ES-I3 (cell line): ENCODE measurements at regions not wholly inside any gene's neighbourhood (a gene's known extent, or its start where the extent isn't known, plus 50 kb on each side); places are given as distances from the start of the nearest gene placed in this dataset.

ENCODE experiments used
- H3K36me3 ChIP-seq: 2 replicates; pipeline ENCODE4 v1.6.1; 2013; ENCODE audit warnings: mild to moderate bottlenecking, low read length, control low read depth, moderate library complexity; ENCODE audit not compliant: insufficient read depth
- H3K4me1 ChIP-seq: 2 replicates; pipeline ENCODE4 v1.6.1; 2013; ENCODE audit warnings: mild to moderate bottlenecking, control low read depth, low read length; ENCODE audit not compliant: insufficient read depth
- H3K9ac ChIP-seq: 2 replicates; pipeline ENCODE4 v1.6.1; 2013; ENCODE audit warnings: low read depth, mild to moderate bottlenecking, low read length, moderate library complexity
- H3K9me3 ChIP-seq: 2 replicates; pipeline ENCODE4 v1.6.1; 2013; ENCODE audit warnings: mild to moderate bottlenecking, low read length, moderate library complexity; ENCODE audit not compliant: control insufficient read depth, insufficient read depth

DNA sequence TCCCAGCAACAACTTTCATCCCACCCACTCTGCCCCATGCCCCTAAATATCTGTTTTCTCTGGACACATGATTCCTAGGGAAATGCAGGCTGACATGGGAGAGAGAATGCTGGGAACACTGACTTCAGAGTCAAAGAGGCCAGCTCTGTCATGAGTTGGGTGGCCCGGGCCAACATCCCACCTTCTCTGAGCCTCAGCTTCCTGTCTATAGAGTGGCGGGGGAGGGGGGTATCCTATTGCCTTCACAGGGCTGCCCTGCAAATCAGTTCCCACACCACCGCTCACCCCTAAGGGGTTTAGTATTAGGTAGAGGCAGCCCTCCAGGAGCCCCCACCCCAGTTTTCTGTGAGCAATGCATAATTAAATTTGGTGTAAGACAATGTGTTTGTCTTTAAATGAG is 175.0 kb upstream of the NCAM1 start:
- Histone ChIP-seq H3K9ac (no peak overlapping the region), H3K36me3 (no peaks in the 10 kb centered on the region), H3K9me3 (no peaks in the 10 kb centered on the region), H3K4me1 (no peaks in the 10 kb centered on the region)

DNA sequence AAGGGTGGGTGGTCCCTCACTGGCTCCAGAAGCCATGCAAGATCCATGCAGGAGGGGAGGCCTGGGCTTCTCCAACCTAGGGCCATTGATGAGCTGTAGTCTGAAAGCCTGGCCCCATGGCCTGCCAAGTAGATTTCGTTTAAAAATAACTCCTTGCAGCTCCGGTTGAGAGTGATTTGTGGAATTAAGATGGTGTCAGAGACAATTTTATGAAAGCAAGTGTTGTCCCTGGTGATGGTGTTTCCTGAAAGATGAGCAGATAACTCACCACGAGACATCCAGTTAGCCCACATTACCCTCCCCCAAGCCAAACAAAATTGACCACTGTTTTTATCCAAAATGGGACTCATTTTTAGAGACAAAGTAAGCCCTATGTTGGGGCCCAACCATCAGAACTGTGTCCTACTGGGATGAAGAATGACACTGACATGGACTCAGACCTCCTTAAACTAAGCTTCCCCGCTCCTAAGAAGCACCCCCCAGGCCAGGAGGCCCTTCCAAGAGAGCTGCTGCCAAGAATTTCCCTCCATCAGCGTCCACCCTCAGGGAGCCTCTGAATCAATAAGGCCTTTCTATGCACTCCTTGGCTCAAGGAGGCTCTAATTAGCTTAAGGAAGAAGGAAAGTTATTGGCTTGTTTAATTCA is 174.2 kb upstream of the NCAM1 start:
- Histone ChIP-seq H3K9ac (no peak overlapping the region), H3K36me3 (no peaks in the 10 kb centered on the region), H3K4me1 (no peaks in the 10 kb centered on the region), H3K9me3 (no peaks in the 10 kb centered on the region)

DNA sequence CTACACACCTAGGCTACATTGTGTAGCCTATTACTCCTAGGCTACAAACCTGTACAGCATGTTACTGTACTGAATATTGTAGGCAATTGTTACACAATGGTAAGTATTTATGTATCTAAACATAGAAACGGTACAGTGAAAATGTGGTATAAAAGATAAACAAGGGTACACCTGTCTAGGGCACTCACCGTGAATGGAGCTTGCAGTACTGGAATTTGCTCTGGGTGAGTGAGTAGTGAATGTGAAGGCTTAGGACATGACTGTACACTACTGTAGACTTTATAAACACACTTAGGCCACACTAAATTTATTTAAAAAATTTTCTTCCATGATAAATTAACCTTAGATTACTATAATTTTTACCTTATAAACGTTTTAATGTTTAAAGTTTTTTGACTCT is 171.7 kb upstream of the NCAM1 start:
- Histone ChIP-seq H3K9ac (no peak overlapping the region), H3K9me3 (no peaks in the 10 kb centered on the region), H3K4me1 (no peaks in the 10 kb centered on the region), H3K36me3 (no peaks in the 10 kb centered on the region)

GRCh38 chr11:112790286-112790685 is 170.9 kb upstream of the NCAM1 start:
- Histone ChIP-seq H3K9ac (no peak overlapping the region), H3K4me1 (no peaks in the 10 kb centered on the region), H3K36me3 (no peaks in the 10 kb centered on the region), H3K9me3 (no peaks in the 10 kb centered on the region)

DNA sequence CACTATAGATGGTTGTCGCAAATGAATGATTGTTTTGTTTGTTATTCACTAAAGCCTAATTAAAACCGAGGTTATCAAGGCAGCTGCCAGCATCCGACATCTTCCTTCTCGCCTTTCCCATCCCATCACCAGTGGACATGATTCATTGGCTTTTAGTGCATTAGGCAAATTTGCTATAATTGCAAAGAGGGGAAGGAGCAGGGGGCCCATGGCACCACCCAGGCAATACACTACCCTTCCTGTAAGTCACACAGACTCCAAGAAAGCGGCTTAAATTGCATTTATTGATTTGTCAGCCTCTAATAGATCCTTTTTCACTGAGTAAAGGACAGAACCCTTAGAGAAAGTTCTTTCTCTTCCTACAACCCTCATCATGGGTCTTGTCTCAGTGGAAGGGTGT is 169.2 kb upstream of the NCAM1 start:
- Histone ChIP-seq H3K4me1 (peaks cover 4% of the 10 kb centered on the region; the same call in 1 of the 2 replicates), H3K9ac (no peak overlapping the region), H3K9me3 (no peaks in the 10 kb centered on the region), H3K36me3 (no peaks in the 10 kb centered on the region)

DNA sequence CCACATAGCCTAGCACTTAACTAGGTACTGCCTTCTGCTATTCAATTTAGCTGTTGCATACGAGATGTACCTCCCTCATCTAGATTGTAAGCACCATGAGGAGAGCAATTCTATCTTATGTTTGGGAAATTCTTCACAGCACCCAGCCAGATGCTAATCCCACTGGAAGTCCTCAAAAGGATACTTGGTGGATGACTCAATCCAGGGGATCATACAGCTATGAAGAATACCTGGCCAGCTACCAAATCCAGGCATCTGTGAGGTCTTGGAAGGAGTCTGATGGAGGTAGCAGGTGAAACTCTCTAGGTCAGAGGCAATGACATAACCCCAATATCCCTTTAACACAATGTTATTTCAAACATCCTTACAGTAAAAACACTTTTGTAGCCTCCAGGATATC is 167.8 kb upstream of the NCAM1 start:
- H3K9me3 ChIP-seq: no peaks in the 10 kb centered on the region
- H3K9ac ChIP-seq: no peak overlapping the region
- no peaks in the 10 kb centered on the region for H3K36me3 ChIP-seq
- peaks cover 12% of the 10 kb centered on the region for H3K4me1 ChIP-seq

DNA sequence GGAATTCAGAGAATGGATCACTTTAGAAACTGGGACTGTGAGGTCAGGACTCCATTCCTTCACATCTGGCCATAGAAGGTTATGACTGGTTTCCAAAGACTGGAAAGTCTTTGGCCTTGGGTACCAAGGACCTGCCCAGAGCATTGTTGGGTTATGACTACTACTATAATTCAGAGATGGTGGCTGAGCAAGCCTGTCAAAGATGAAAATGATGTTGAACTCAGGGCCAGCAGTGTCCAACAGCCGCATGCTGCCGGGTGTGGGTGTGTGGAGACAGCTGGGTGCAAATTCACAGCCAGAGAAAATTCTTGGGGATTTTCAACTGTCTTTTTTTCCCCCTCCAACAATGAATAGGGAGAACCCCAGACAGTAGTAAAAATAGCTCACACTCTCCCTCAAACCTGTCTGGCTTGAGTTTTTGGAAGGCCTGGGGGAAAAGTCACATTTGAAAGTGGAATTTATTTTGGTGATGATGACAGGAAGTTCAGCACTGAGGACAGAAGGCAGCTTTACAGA is 166.8 kb upstream of the NCAM1 start:
- no peaks in the 10 kb centered on the region for H3K9me3 ChIP-seq
- H3K36me3 ChIP-seq: no peaks in the 10 kb centered on the region
- peaks cover 12% of the 10 kb centered on the region for H3K4me1 ChIP-seq
- H3K9ac ChIP-seq: no peak overlapping the region

GRCh38 chr11:112795142-112795815 is 165.9 kb upstream of the NCAM1 start:
- Histone ChIP-seq H3K9me3 (no peaks in the 10 kb centered on the region), H3K9ac (no peak overlapping the region), H3K36me3 (no peaks in the 10 kb centered on the region), H3K4me1 (peaks cover 12% of the 10 kb centered on the region)

GRCh38 chr11:112795911-112796649 is 165.1 kb upstream of the NCAM1 start:
- peaks cover 12% of the 10 kb centered on the region for H3K4me1 ChIP-seq
- no peaks in the 10 kb centered on the region for H3K9me3 ChIP-seq
- H3K36me3 ChIP-seq: no peaks in the 10 kb centered on the region
- H3K9ac ChIP-seq: no peak overlapping the region

DNA sequence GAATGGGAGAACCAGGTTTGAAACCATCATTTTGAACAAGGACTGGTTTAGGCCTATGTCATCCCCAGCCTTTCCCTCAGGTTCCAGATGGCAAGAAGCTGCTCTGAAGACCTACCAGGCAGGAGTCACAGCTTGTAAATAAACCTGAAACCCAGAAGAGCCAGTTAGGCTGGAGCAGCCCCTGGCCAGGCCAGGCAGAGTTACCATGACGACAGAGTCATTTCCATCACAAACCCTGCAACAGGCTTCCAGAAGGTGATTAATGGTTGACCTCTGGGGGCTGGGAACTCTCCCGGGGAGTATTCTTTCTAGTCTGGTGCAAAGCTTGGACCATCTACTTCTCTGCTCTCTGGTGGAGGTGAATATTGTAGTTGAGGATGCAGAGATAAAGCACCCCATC is 164.1 kb upstream of the NCAM1 start:
- H3K9ac ChIP-seq: peak overlapping the region; percentile 6; the same call in 1 of the 2 replicates
- H3K9me3 ChIP-seq: no peaks in the 10 kb centered on the region
- H3K36me3 ChIP-seq: no peaks in the 10 kb centered on the region
- H3K4me1 ChIP-seq: peaks cover 12% of the 10 kb centered on the region

GRCh38 chr11:112797648-112798293 is 163.4 kb upstream of the NCAM1 start:
- no peaks in the 10 kb centered on the region for H3K36me3 ChIP-seq
- H3K9ac ChIP-seq: no peak overlapping the region
- no peaks in the 10 kb centered on the region for H3K9me3 ChIP-seq
- H3K4me1 ChIP-seq: peaks cover 12% of the 10 kb centered on the region

DNA sequence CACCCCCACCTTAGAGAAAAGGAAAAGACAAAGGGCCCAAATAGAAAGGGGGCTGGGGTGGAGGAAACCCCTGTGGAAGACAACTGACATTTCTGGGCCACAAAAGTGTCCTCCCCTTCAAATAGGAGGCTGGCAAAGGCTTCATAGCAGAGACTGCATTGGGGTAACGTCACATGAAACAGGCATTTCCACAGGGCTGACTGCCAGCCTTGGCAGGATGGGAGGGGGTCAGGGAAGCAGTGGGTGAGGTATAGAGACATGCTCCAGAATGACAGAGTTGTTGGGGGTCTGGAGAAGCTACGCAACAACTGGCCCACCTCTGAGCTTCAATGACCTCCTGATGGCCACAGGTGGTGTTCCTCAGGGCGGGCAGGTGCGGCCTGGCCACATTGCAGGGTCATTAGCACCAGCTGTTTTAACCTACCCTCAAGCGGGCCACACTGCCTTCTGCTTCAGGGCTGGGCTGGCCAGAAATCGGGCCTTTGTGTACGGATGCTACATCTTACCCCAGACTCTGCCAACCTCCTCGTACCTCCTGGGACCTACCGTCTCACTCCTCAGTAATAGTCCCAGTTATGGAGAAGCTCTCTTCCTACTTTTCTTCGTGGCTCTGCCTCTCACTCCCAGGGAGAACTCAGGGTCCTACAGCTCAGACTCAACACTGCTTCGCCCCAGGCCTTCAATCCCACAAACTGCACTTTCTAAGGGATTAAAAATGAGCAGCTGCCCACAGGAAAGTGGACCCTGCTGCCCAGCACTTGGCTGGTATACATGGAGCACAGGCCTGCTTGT is 160.0 kb upstream of the NCAM1 start:
- Histone ChIP-seq H3K9me3 (no peaks in the 10 kb centered on the region), H3K36me3 (no peaks in the 10 kb centered on the region), H3K9ac (no peak overlapping the region), H3K4me1 (peaks cover 15% of the 10 kb centered on the region)

DNA sequence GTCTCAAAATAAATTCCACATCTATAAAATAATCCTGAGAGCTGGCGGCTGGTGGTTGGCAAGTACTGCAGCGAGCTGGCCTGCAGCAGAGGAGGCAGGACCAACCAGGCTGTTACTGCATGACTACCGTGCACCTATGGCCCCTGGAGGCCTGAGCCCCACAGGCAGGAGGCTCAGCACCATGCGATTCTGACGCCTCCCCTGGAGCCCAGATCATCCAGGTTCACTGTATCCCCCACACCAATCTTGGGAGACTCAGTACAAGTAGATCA is 159.5 kb upstream of the NCAM1 start:
- H3K9ac ChIP-seq: no peak overlapping the region
- H3K4me1 ChIP-seq: peaks cover 19% of the 10 kb centered on the region
- H3K9me3 ChIP-seq: no peaks in the 10 kb centered on the region
- no peaks in the 10 kb centered on the region for H3K36me3 ChIP-seq

DNA sequence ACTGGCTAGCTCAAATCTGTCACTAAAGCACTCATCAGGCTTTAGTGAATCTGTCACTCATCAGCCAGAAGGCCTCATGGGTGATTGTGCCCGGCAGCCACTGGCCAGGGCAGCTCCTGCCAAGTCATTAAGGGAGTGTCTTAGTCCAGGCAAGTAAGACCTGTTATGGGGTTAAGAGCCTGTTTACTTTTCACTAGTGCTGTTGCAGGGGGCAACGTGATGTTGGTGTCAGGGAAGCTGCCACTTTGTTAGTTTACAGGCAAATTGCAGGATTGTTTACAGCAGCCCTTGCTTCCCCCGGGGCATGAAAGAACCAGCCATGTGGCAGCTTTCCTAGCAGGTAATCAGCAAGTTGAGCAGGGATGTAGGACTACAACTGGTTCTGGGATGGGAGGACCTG is 155.6 kb upstream of the NCAM1 start:
- no peaks in the 10 kb centered on the region for H3K9me3 ChIP-seq
- H3K9ac ChIP-seq: no peak overlapping the region
- peaks cover 12% of the 10 kb centered on the region for H3K4me1 ChIP-seq
- no peaks in the 10 kb centered on the region for H3K36me3 ChIP-seq
